Cardiac muscle cell (in vitro differentiated cells and primary cell): ENCODE measurements at regions not wholly inside any gene's neighbourhood (a gene's known extent, or its start where the extent isn't known, plus 50 kb on each side); places are given as distances from the start of the nearest gene placed in this dataset.

Experiments used
- DNase-seq, 2 donors: peaks; one replicate each; pipeline versions ENCODE4 v3.0.0 to v3.0.0-alpha.2; 2010 to 2017; ENCODE audit warnings: low read depth in 1 of 2, low spot score in 1 of 2
- H3K27ac ChIP-seq: fragments of 200-600 bp; sonication (generic); 2 replicates; pipeline ENCODE4 v1.5.1; 2016
- H3K27me3 ChIP-seq: fragments of 200-600 bp; sonication (generic); 2 replicates; pipeline ENCODE4 v1.6.0; 2016; ENCODE audit warnings: control low read depth
- H3K36me3 ChIP-seq: fragments of 200-600 bp; sonication (generic); 2 replicates; pipeline ENCODE4 v1.5.1; 2016; ENCODE audit warnings: control low read depth
- H3K4me1 ChIP-seq: fragments of 200-600 bp; sonication (generic); 2 replicates; pipeline ENCODE4 v1.8.1; 2017; ENCODE audit warnings: low read depth, mild to moderate bottlenecking, mixed run types
- H3K4me3 ChIP-seq: fragments of 200-600 bp; sonication (generic); 2 replicates; pipeline ENCODE4 v1.5.1; 2016; ENCODE audit warnings: mild to moderate bottlenecking
- H3K9me3 ChIP-seq: fragments of 200-600 bp; sonication (generic); 2 replicates; pipeline ENCODE4 v1.5.1; 2017; ENCODE audit warnings: low read depth, mild to moderate bottlenecking, control low read depth
- CTCF ChIP-seq: IDR thresholded peaks from 2 replicates; pipeline ENCODE4 v1.5.1; 2012; ENCODE audit warnings: low read depth, mild to moderate bottlenecking, low read length

- H3K4me3 ChIP-seq = no peak overlapping the region
- no peak overlapping the region for H3K27ac ChIP-seq
- no peaks in the 10 kb centered on the region for H3K4me1 ChIP-seq
- no peak for DNase-seq
- H3K36me3 ChIP-seq = no peaks in the 10 kb centered on the region
- H3K9me3 ChIP-seq = no peaks in the 10 kb centered on the region
- TF ChIP-seq CTCF = no peak
- H3K27me3 ChIP-seq = no peaks in the 10 kb centered on the region
Observed at GRCh38 chr1:114333690-114334089, 177.3 kb downstream of the TRIM33 start.

- DNase-seq = no peak
- Histone ChIP-seq H3K9me3 (no peaks in the 10 kb centered on the region), H3K4me1 (no peaks in the 10 kb centered on the region), H3K27ac (no peak overlapping the region), H3K36me3 (no peaks in the 10 kb centered on the region), H3K4me3 (no peak overlapping the region), H3K27me3 (no peaks in the 10 kb centered on the region)
- no peak for TF ChIP-seq CTCF
Observed at GRCh38 chr1:114331936-114332335, 178.3 kb upstream of the SYT6 start.

GRCh38 chr1:114330451-114330983 is 176.8 kb upstream of the SYT6 start:
- Histone ChIP-seq H3K9me3 (no peaks in the 10 kb centered on the region), H3K27me3 (no peaks in the 10 kb centered on the region), H3K4me1 (no peaks in the 10 kb centered on the region), H3K36me3 (no peaks in the 10 kb centered on the region), H3K4me3 (no peak overlapping the region), H3K27ac (no peak overlapping the region)
- no peak for TF ChIP-seq CTCF
- no peak for DNase-seq

GRCh38 chr1:114328361-114328904 is 174.8 kb upstream of the SYT6 start:
- Histone ChIP-seq H3K4me3 (no peak overlapping the region), H3K36me3 (no peaks in the 10 kb centered on the region), H3K4me1 (no peaks in the 10 kb centered on the region), H3K9me3 (no peaks in the 10 kb centered on the region), H3K27me3 (no peaks in the 10 kb centered on the region), H3K27ac (no peak overlapping the region)
- TF ChIP-seq CTCF = no peak
- no peak for DNase-seq

- Histone ChIP-seq H3K4me3 (no peak overlapping the region), H3K36me3 (no peaks in the 10 kb centered on the region), H3K9me3 (no peaks in the 10 kb centered on the region), H3K27ac (no peak overlapping the region), H3K27me3 (no peaks in the 10 kb centered on the region), H3K4me1 (no peaks in the 10 kb centered on the region)
- TF ChIP-seq CTCF = no peak
- no peak for DNase-seq
Observed at GRCh38 chr1:114324662-114324965, 170.9 kb upstream of the SYT6 start.
